Left ventricle myocardium inferior (tissue), 1 donor: ENCODE measurements at regions not wholly inside any gene's neighbourhood (a gene's known extent, or its start where the extent isn't known, plus 50 kb on each side); places are given as distances from the start of the nearest gene placed in this dataset.

Source experiments
- DNase-seq: peaks from one replicate; pipeline ENCODE4 v3.0.0-alpha.2; 2020
- H3K27ac ChIP-seq: fragments of 200-600 bp; replicated peaks from 2 replicates; pipeline ENCODE4 v1.8.0; 2021
- H3K27me3 ChIP-seq: fragments of 200-600 bp; 2 replicates; pipeline ENCODE4 v1.8.0; 2021; ENCODE audit warnings: low read depth
- H3K36me3 ChIP-seq: fragments of 200-600 bp; 2 replicates; pipeline ENCODE4 v1.8.0; 2021
- H3K4me1 ChIP-seq: fragments of 200-600 bp; 2 replicates; pipeline ENCODE4 v1.8.0; 2021
- H3K4me3 ChIP-seq: fragments of 200-600 bp; 2 replicates; pipeline ENCODE4 v1.8.0; 2021; ENCODE audit warnings: mild to moderate bottlenecking, moderate library complexity
- H3K9me3 ChIP-seq: fragments of 200-600 bp; replicated peaks from 2 replicates; pipeline ENCODE4 v1.8.0; 2021
- CTCF ChIP-seq: fragments of 200-600 bp; IDR thresholded peaks from 2 replicates; pipeline ENCODE4 v1.8.0; 2021; ENCODE audit warnings: antibody characterized with exemption, mild to moderate bottlenecking, borderline replicate concordance
- intact Hi-C: fragments of 100-400 bp; cut with micrococcal nuclease; formaldehyde crosslinking; loops from one replicate; pipeline ENCODE4 v1.11.0; 2022
- donor health status: DM: no; HTN: yes; CAD: no; lungs with severe emphysema.

- H3K4me3 ChIP-seq, result no peak overlapping the region
- no peaks in the 10 kb centered on the region for H3K27me3 ChIP-seq
- intact Hi-C loops, result no loop called here
- peaks cover 21% of the 10 kb centered on the region for H3K4me1 ChIP-seq
- no peak overlapping the region for H3K27ac ChIP-seq
- TF ChIP-seq CTCF, result no peak
- H3K36me3 ChIP-seq, result no peaks in the 10 kb centered on the region
- no peak for DNase-seq
- H3K9me3 ChIP-seq, result no peaks in the 10 kb centered on the region
These were observed 614.9 kb upstream of the FZD8 start for GRCh38 chr10:36256948-36257356.

- no peaks in the 10 kb centered on the region for H3K36me3 ChIP-seq
- H3K27me3 ChIP-seq, result no peaks in the 10 kb centered on the region
- no peak for DNase-seq
- no peaks in the 10 kb centered on the region for H3K9me3 ChIP-seq
- intact Hi-C loops, result no loop called here
- no peak overlapping the region for H3K27ac ChIP-seq
- TF ChIP-seq CTCF, result no peak
- peaks cover 21% of the 10 kb centered on the region for H3K4me1 ChIP-seq
- no peak overlapping the region for H3K4me3 ChIP-seq
These were observed 614.1 kb upstream of the FZD8 start for GRCh38 chr10:36256166-36256565.

GRCh38 chr10:36254199-36254598 lies 612.1 kb upstream of the FZD8 start:
- peak; percentile 80 for DNase-seq
- Histone ChIP-seq H3K27me3 (no peaks in the 10 kb centered on the region), H3K9me3 (no peaks in the 10 kb centered on the region), H3K27ac (no peak overlapping the region), H3K36me3 (no peaks in the 10 kb centered on the region), H3K4me3 (no peak overlapping the region), H3K4me1 (peaks cover 21% of the 10 kb centered on the region)
- intact Hi-C loops, result no loop called here
- no peak for TF ChIP-seq CTCF

GRCh38 chr10:36253731-36254130 lies 611.6 kb upstream of the FZD8 start:
- H3K4me1 ChIP-seq, result peaks cover 21% of the 10 kb centered on the region
- intact Hi-C loops, result no loop called here
- no peak for DNase-seq
- no peaks in the 10 kb centered on the region for H3K9me3 ChIP-seq
- no peak for TF ChIP-seq CTCF
- no peaks in the 10 kb centered on the region for H3K36me3 ChIP-seq
- no peak overlapping the region for H3K27ac ChIP-seq
- H3K27me3 ChIP-seq, result no peaks in the 10 kb centered on the region
- H3K4me3 ChIP-seq, result no peak overlapping the region

- Histone ChIP-seq H3K27ac (no peak overlapping the region), H3K4me3 (no peak overlapping the region), H3K36me3 (no peaks in the 10 kb centered on the region), H3K27me3 (no peaks in the 10 kb centered on the region), H3K4me1 (peaks cover 13% of the 10 kb centered on the region), H3K9me3 (no peaks in the 10 kb centered on the region)
- no peak for TF ChIP-seq CTCF
- DNase-seq, result no peak
- intact Hi-C loops, result no loop called here
These were observed 609.0 kb upstream of the FZD8 start for GRCh38 chr10:36251068-36251467.

- intact Hi-C loops, result no loop called here
- Histone ChIP-seq H3K4me3 (no peak overlapping the region), H3K9me3 (no peaks in the 10 kb centered on the region), H3K27ac (no peak overlapping the region), H3K36me3 (no peaks in the 10 kb centered on the region), H3K4me1 (no peaks in the 10 kb centered on the region), H3K27me3 (no peaks in the 10 kb centered on the region)
- no peak for TF ChIP-seq CTCF
- DNase-seq, result no peak
These were observed 606.3 kb upstream of the FZD8 start for GRCh38 chr10:36248304-36248981.
